Prostate gland (tissue), 2 donors: ENCODE measurements at regions not wholly inside any gene's neighbourhood (a gene's known extent, or its start where the extent isn't known, plus 50 kb on each side); places are given as distances from the start of the nearest gene placed in this dataset.
"Not testable (repeated sequence)": the region's sequence is repeated elsewhere in the genome, so short reads cannot be mapped to it uniquely, and the experiment has no call there.

Source experiments
- CTCF ChIP-seq, 4 experiments: fragments of 200-600 bp in 2 of 4; fragments of 450-650 bp in 2 of 4; sonication (generic) in 2 of 4; IDR thresholded peaks; 1 replicate in 3 of 4; 2 replicates in 1 of 4; pipeline ENCODE4 v1.5.1; 2016 to 2019; ENCODE audit warnings: antibody characterized with exemption in 4 of 4, mild to moderate bottlenecking in 2 of 4, moderate library complexity in 2 of 4
- POLR2A ChIP-seq: fragments of 450-650 bp; IDR thresholded peaks from one replicate; pipeline ENCODE4 v1.6.1; 2016; ENCODE audit warnings: antibody characterized with exemption, mild to moderate bottlenecking
- POLR2AphosphoS5 ChIP-seq: sonication (generic); formaldehyde crosslinking; IDR thresholded peaks from one replicate; pipeline ENCODE4 v1.6.1; 2017; ENCODE audit warnings: antibody characterized with exemption

GRCh38 chr11:92157390-92157789 lies 67.2 kb upstream of the FAT3 start:
- TF ChIP-seq CTCF (IDR thresholded peaks at IDR 0.05); POLR2A; POLR2AphosphoS5: not testable (repeated sequence)
